ENCODE measurements at regions not wholly inside any gene's neighbourhood (a gene's known extent, or its start where the extent isn't known, plus 50 kb on each side); places are given as distances from the start of the nearest gene placed in this dataset.

- TF ChIP-seq GATAD2B (conservative IDR thresholded peaks at IDR 0.05; ENCODE audit: low read depth): 0 out of 2 replicates have a peak, but pooled peaks have one; percentile 35
- TF ChIP-seq NR2C2 (IDR thresholded peaks at IDR 0.05; ENCODE audit: borderline replicate concordance, control insufficient read depth, insufficient read length, low read depth): no peak
- no peak for TF ChIP-seq SRF (IDR thresholded peaks at IDR 0.05; ENCODE audit: low read depth in 2 of 2, low read length in 2 of 2)
- TF ChIP-seq PBX3 (IDR thresholded peaks at IDR 0.05; ENCODE audit: insufficient replicate concordance, low read depth, low read length): no peak
- no peak for TF ChIP-seq EED (IDR thresholded peaks at IDR 0.05; ENCODE audit: low read depth)
- no peak for TF ChIP-seq POLR2AphosphoS5 (IDR thresholded peaks at IDR 0.05; ENCODE audit: low read length)
- TF ChIP-seq SMAD1 (IDR thresholded peaks at IDR 0.05; ENCODE audit: low read depth, partially characterized antibody): no peak
- no peak for TF ChIP-seq ASH2L (IDR thresholded peaks at IDR 0.05; ENCODE audit: borderline replicate concordance, low read depth)
- no peak for TF ChIP-seq CBX3 (IDR thresholded peaks at IDR 0.05; ENCODE audit: borderline replicate concordance, low read depth)
- no peak for TF ChIP-seq PML (IDR thresholded peaks at IDR 0.05; ENCODE audit: low read length)
- TF ChIP-seq DPF2 (IDR thresholded peaks at IDR 0.05): peak; percentile 66
- TF ChIP-seq ZBTB40 (IDR thresholded peaks at IDR 0.05; ENCODE audit: borderline replicate concordance): no peak
- no peak for TF ChIP-seq SMAD5 (IDR thresholded peaks at IDR 0.05; ENCODE audit: low read depth)
- TF ChIP-seq EGR1 (IDR thresholded peaks at IDR 0.05; ENCODE audit: borderline replicate concordance in 1 of 2, low read depth in 2 of 2, low read length in 2 of 2): no peak
- no peak for TF ChIP-seq KAT2A (conservative IDR thresholded peaks at IDR 0.05; ENCODE audit: control insufficient read depth, low read depth, low read length)
- no peak for TF ChIP-seq USF2 (IDR thresholded peaks at IDR 0.05; ENCODE audit: borderline replicate concordance, low read depth, low read length)
- no peak for TF ChIP-seq CREB1 (IDR thresholded peaks at IDR 0.05; ENCODE audit: low read depth)
- no peak for TF ChIP-seq ATF7 (IDR thresholded peaks at IDR 0.05; ENCODE audit: low read depth)
- TF ChIP-seq POLR2A (IDR thresholded peaks at IDR 0.05; ENCODE audit: low read depth, low read length): no peak
- no peak for TF ChIP-seq TCF12 (IDR thresholded peaks at IDR 0.05; ENCODE audit: low read depth, low read length)
- no peak for TF ChIP-seq ZNF217 (IDR thresholded peaks at IDR 0.05)
- TF ChIP-seq RBBP5 (conservative IDR thresholded peaks at IDR 0.05): no peak
- no peak for TF ChIP-seq STAT3 (IDR thresholded peaks at IDR 0.05; ENCODE audit: low read depth, low read length)
- TF ChIP-seq, protein P1, sequence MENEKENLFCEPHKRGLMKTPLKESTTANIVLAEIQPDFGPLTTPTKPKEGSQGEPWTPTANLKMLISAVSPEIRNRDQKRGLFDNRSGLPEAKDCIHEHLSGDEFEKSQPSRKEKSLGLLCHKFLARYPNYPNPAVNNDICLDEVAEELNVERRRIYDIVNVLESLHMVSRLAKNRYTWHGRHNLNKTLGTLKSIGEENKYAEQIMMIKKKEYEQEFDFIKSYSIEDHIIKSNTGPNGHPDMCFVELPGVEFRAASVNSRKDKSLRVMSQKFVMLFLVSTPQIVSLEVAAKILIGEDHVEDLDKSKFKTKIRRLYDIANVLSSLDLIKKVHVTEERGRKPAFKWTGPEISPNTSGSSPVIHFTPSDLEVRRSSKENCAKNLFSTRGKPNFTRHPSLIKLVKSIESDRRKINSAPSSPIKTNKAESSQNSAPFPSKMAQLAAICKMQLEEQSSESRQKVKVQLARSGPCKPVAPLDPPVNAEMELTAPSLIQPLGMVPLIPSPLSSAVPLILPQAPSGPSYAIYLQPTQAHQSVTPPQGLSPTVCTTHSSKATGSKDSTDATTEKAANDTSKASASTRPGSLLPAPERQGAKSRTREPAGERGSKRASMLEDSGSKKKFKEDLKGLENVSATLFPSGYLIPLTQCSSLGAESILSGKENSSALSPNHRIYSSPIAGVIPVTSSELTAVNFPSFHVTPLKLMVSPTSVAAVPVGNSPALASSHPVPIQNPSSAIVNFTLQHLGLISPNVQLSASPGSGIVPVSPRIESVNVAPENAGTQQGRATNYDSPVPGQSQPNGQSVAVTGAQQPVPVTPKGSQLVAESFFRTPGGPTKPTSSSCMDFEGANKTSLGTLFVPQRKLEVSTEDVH (IDR thresholded peaks at IDR 0.05; ENCODE audit: low read depth, partially characterized antibody): no peak
- no peak for TF ChIP-seq ETV6 (conservative IDR thresholded peaks at IDR 0.05 in 1 of 2, IDR thresholded peaks at IDR 0.05 in 1 of 2; ENCODE audit: borderline replicate concordance in 1 of 2, low read depth in 1 of 2)
These were observed 576.2 kb upstream of the CLINT1 start (continued) for GRCh38 chr5:158435161-158435616.
